ENCODE measurements at regions not wholly inside any gene's neighbourhood (a gene's known extent, or its start where the extent isn't known, plus 50 kb on each side); places are given as distances from the start of the nearest gene placed in this dataset.

- DNase-seq: no peak
- H3K9me3 ChIP-seq: no peaks in the 10 kb centered on the region
- intact Hi-C loops (cut with DNase I): no loop called here
- H3K27me3 ChIP-seq: no peaks in the 10 kb centered on the region
- H3K27ac ChIP-seq: no peak overlapping the region
- TF ChIP-seq CTCF (IDR thresholded peaks at IDR 0.05): no peak
- no peaks in the 10 kb centered on the region for H3K4me1 ChIP-seq
- no peaks in the 10 kb centered on the region for H3K36me3 ChIP-seq
- no peak overlapping the region for H3K4me3 ChIP-seq
- no peak overlapping the region for H3K9ac ChIP-seq (ENCODE audit: low read depth in 2 of 2, low read length in 2 of 2)
Measured at GRCh38 chr1:198106011-198106410, 50.8 kb upstream of the NEK7 start.

All from colonic mucosa (tissue), 4 donors.